HEK293T (cell line): ENCODE measurements at regions not wholly inside any gene's neighbourhood (a gene's known extent, or its start where the extent isn't known, plus 50 kb on each side); places are given as distances from the start of the nearest gene placed in this dataset.

Experiments
- FOXA1 ChIP-seq: fragments of 450-650 bp; IDR thresholded peaks from 2 replicates; pipeline ENCODE4 v1.6.1; 2016; ENCODE audit warnings: mild to moderate bottlenecking
- FOXK2 ChIP-seq: fragments of 450-650 bp; IDR thresholded peaks from 2 replicates; pipeline ENCODE4 v1.6.1; 2016; ENCODE audit warnings: mild to moderate bottlenecking
- FOXM1 ChIP-seq: fragments of 450-650 bp; IDR thresholded peaks from 2 replicates; pipeline ENCODE4 v1.6.1; 2017; ENCODE audit warnings: mild to moderate bottlenecking, borderline replicate concordance
- HDGF ChIP-seq: fragments of 450-650 bp; IDR thresholded peaks from 2 replicates; pipeline ENCODE4 v1.6.1; 2017; ENCODE audit warnings: antibody characterized with exemption, borderline replicate concordance
- NFRKB ChIP-seq: fragments of 450-650 bp; IDR thresholded peaks from 2 replicates; pipeline ENCODE4 v1.6.1; 2016; ENCODE audit warnings: mild to moderate bottlenecking, moderate library complexity
- SP1 ChIP-seq: fragments of 450-650 bp; IDR thresholded peaks from 2 replicates; pipeline ENCODE4 v1.6.1; 2017
- SUZ12 ChIP-seq: fragments of 450-650 bp; IDR thresholded peaks from 2 replicates; pipeline ENCODE4 v1.6.1; 2016; ENCODE audit warnings: mild to moderate bottlenecking
- TARDBP ChIP-seq: fragments of 450-650 bp; IDR thresholded peaks from 2 replicates; pipeline ENCODE4 v1.6.1; 2016

- TF ChIP-seq SUZ12 (no peak), TARDBP (no peak), HDGF (no peak), SP1 (no peak), FOXA1 (no peak), NFRKB (no peak), FOXK2 (no peak), FOXM1 (no peak)
These were observed 80.7 kb upstream of the CD83 start for GRCh38 chr6:14036911-14037310.
